ENCODE measurements at regions not wholly inside any gene's neighbourhood (a gene's known extent, or its start where the extent isn't known, plus 50 kb on each side); places are given as distances from the start of the nearest gene placed in this dataset.

DNA sequence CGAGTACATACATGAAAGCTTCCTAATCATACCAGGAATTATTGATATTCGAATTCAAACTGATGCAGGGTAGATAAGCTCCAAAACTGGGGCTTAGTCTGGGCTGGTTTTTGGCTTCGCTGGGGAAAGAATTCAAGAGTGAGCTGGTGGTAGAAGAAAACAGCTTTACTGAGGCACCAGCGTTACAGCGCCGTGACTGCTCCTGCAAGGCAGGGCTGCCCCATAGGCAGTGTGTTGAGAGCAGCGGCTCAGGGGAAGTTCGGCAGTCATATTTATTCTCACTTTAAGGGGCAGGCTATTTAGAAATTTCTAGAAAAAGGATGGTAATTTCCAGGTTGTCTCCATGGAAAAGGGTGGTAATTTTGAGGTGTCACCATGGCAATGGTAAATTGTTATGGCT, 292.6 kb upstream of the TCF4 start:
- no peaks in the 10 kb centered on the region for H3K36me3 ChIP-seq (ENCODE audit: low read depth, missing control alignments)

DNA sequence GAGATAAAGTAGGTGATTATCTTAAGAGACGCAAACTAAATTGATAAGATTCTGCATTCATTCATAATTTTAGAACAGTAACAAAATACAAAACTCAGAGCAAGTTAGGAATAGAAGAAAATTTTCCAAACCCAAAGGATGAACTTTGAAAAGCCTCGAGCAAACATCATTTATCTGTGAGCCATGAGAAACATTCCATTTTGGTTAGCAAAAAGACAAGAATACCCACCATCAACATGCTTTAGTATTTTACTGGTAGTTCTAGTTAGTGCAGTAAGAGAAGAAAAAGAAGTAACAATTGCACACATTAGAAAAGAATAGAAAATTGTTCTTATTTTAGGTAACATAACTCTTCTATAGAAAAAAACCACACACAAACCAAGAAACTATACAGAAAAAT, 291.3 kb upstream of the TCF4 start:
- H3K4me1 ChIP-seq, result no peaks in the 10 kb centered on the region
- 61 to 66% methylated on average over 2 of the region's 2 CpGs for WGBS, 2 donors
- intact Hi-C loops (cut with DNase I; ENCODE audit: low total_unique reads), result no loop called here
- no peaks in the 10 kb centered on the region for H3K27me3 ChIP-seq
- no peak for TF ChIP-seq POLR2A (IDR thresholded peaks at IDR 0.05)
- TF ChIP-seq, protein P1, sequence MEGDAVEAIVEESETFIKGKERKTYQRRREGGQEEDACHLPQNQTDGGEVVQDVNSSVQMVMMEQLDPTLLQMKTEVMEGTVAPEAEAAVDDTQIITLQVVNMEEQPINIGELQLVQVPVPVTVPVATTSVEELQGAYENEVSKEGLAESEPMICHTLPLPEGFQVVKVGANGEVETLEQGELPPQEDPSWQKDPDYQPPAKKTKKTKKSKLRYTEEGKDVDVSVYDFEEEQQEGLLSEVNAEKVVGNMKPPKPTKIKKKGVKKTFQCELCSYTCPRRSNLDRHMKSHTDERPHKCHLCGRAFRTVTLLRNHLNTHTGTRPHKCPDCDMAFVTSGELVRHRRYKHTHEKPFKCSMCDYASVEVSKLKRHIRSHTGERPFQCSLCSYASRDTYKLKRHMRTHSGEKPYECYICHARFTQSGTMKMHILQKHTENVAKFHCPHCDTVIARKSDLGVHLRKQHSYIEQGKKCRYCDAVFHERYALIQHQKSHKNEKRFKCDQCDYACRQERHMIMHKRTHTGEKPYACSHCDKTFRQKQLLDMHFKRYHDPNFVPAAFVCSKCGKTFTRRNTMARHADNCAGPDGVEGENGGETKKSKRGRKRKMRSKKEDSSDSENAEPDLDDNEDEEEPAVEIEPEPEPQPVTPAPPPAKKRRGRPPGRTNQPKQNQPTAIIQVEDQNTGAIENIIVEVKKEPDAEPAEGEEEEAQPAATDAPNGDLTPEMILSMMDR (IDR thresholded peaks at IDR 0.05), result no peak
- H3K36me3 ChIP-seq (ENCODE audit: low read depth, missing control alignments), result no peaks in the 10 kb centered on the region
- no peak for DNase-seq
- no peak overlapping the region for H3K4me3 ChIP-seq
- H3K9me3 ChIP-seq, result no peaks in the 10 kb centered on the region
- no peak overlapping the region for H3K27ac ChIP-seq

More for the DNA sequence above, 292.6 kb upstream of the TCF4 start:
- Histone ChIP-seq H3K9me3 (no peaks in the 10 kb centered on the region), H3K27ac (no peak overlapping the region), H3K27me3 (no peaks in the 10 kb centered on the region), H3K4me1 (no peaks in the 10 kb centered on the region), H3K4me3 (no peak overlapping the region)
- intact Hi-C loops (cut with DNase I; ENCODE audit: low total_unique reads), result no loop called here
- TF ChIP-seq POLR2A (IDR thresholded peaks at IDR 0.05), result no peak
- TF ChIP-seq, protein P1 (IDR thresholded peaks at IDR 0.05), result no peak
- DNase-seq, result no peak
- 80 to 81% methylated on average over 8 of the region's 8 CpGs for WGBS, 2 donors

DNA sequence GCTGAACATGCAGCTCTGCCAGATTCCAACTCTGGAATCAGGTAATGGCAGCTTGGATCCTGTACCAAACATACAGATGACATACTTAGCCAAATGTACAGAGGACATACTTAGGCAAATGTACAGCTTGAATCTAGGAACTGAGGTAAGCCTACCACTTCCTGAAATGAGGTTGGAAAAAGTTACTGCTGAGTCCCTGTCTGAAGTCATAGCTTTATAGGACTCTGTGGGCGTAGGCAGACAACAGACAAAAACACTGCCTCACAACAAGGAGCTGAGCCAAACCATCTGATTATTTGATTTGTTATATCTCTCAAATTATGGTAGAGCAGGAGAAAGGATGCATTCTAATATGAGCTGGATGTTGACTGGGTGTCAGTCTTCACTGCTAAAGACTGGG, 290.2 kb upstream of the TCF4 start:
- DNase-seq, result no peak
- no peaks in the 10 kb centered on the region for H3K36me3 ChIP-seq (ENCODE audit: low read depth, missing control alignments)
- H3K27me3 ChIP-seq, result no peaks in the 10 kb centered on the region
- H3K4me1 ChIP-seq, result no peaks in the 10 kb centered on the region
- 82 to 90% methylated on average over 1 of the region's 1 CpG for WGBS, 2 donors
- no peaks in the 10 kb centered on the region for H3K9me3 ChIP-seq
- H3K27ac ChIP-seq, result no peak overlapping the region
- H3K4me3 ChIP-seq, result no peak overlapping the region
- intact Hi-C loops (cut with DNase I; ENCODE audit: low total_unique reads), result no loop called here
- TF ChIP-seq POLR2A (IDR thresholded peaks at IDR 0.05), result no peak
- TF ChIP-seq, protein P1 (IDR thresholded peaks at IDR 0.05), result no peak

DNA sequence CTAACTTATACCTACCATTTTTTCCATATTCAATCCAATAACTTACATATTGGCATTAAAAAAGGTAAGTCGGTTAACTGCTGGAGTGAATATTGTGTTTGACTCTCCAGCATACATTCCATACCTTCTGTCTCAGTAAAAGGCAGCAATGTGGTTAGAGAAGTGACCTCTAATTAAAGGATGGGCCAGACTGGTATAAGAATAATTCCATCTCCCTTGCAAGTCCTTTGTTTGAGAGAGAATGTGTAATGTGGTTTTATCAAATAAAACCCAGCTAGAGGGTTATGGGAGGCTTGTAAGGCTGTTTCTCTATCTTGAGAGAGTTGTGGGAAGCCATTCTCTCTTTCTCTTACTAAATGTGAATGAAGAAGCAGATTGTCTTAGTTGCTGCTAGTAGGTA, 289.3 kb upstream of the TCF4 start:
- intact Hi-C loops (cut with DNase I; ENCODE audit: low total_unique reads), result no loop called here
- no peaks in the 10 kb centered on the region for H3K36me3 ChIP-seq (ENCODE audit: low read depth, missing control alignments)
- no peak overlapping the region for H3K27ac ChIP-seq
- no peaks in the 10 kb centered on the region for H3K4me1 ChIP-seq
- H3K9me3 ChIP-seq, result no peaks in the 10 kb centered on the region
- DNase-seq, result no peak
- 91 to 93% methylated on average over 1 of the region's 1 CpG for WGBS, 2 donors
- H3K4me3 ChIP-seq, result no peak overlapping the region
- TF ChIP-seq POLR2A (IDR thresholded peaks at IDR 0.05), result no peak
- TF ChIP-seq, protein P1 (IDR thresholded peaks at IDR 0.05), result no peak
- no peaks in the 10 kb centered on the region for H3K27me3 ChIP-seq

DNA sequence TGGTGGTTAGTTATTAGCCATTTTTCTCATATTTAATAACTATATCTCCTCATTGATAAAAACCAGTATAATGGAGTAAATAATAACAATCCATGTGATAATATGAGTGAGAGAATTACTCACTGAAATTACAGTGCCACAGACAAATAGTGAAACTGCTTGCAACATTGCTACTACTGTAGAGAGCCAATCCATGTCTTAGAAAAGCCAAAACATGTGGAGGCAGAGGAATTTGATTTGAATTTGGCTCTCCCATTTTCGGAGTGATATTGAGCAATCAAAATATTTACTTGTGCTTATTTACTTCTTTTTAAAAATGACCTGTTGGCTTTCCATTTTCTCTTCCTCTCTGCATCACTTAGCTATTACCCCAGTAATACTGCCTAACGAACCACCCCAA, 288.3 kb upstream of the TCF4 start:
- Histone ChIP-seq H3K36me3 (ENCODE audit: low read depth, missing control alignments) (no peaks in the 10 kb centered on the region), H3K4me3 (no peak overlapping the region), H3K9me3 (no peaks in the 10 kb centered on the region), H3K27ac (no peak overlapping the region), H3K4me1 (no peaks in the 10 kb centered on the region), H3K27me3 (no peaks in the 10 kb centered on the region)
- intact Hi-C loops (cut with DNase I; ENCODE audit: low total_unique reads), result no loop called here
- WGBS, 2 donors, result 90 to 93% methylated on average over 2 of the region's 2 CpGs
- TF ChIP-seq POLR2A (IDR thresholded peaks at IDR 0.05), result no peak
- no peak for DNase-seq
